ENCODE measurements at regions not wholly inside any gene's neighbourhood (a gene's known extent, or its start where the extent isn't known, plus 50 kb on each side); places are given as distances from the start of the nearest gene placed in this dataset.

GRCh38 chr16:65622151-65622550, 500.3 kb upstream of the CDH11 start:
- no peak for DNase-seq
- TF ChIP-seq POLR2A (IDR thresholded peaks at IDR 0.05) (no peak), CTCF (IDR thresholded peaks at IDR 0.05) (no peak)
- H3K9me3 ChIP-seq, result no peaks in the 10 kb centered on the region
- no peaks in the 10 kb centered on the region for H3K36me3 ChIP-seq
- 73 to 76% methylated on average over 5 of the region's 5 CpGs for WGBS, 2 donors
- H3K4me3 ChIP-seq (replicated peaks in 1 of 3), result no peak overlapping the region
- no peaks in the 10 kb centered on the region for H3K4me1 ChIP-seq
- intact Hi-C loops (cut with DNase I), result no loop called here
- H3K27ac ChIP-seq, result no peak overlapping the region
- H3K27me3 ChIP-seq, result no peaks in the 10 kb centered on the region

GRCh38 chr16:65621640-65622039, 499.8 kb upstream of the CDH11 start:
- TF ChIP-seq POLR2A (IDR thresholded peaks at IDR 0.05), result no peak
- no peak for TF ChIP-seq CTCF (IDR thresholded peaks at IDR 0.05)
- no peak for DNase-seq
- intact Hi-C loops (cut with DNase I), result no loop called here

GRCh38 chr16:65619606-65620005, 497.7 kb upstream of the CDH11 start:
- WGBS, 2 donors, result 82 to 86% methylated on average over 3 of the region's 3 CpGs
- intact Hi-C loops (cut with DNase I), result no loop called here
- no peaks in the 10 kb centered on the region for H3K9me3 ChIP-seq
- no peak overlapping the region for H3K4me3 ChIP-seq (replicated peaks in 1 of 3)
- H3K4me1 ChIP-seq, result no peaks in the 10 kb centered on the region
- TF ChIP-seq CTCF (IDR thresholded peaks at IDR 0.05) (no peak), POLR2A (IDR thresholded peaks at IDR 0.05) (no peak)
- no peak for DNase-seq
- no peaks in the 10 kb centered on the region for H3K36me3 ChIP-seq
- no peaks in the 10 kb centered on the region for H3K27me3 ChIP-seq
- H3K27ac ChIP-seq, result no peak overlapping the region

More at GRCh38 chr16:65621640-65622039, 499.8 kb upstream of the CDH11 start:
- no peak overlapping the region for H3K4me3 ChIP-seq (replicated peaks in 1 of 3)
- no peak overlapping the region for H3K27ac ChIP-seq
- H3K27me3 ChIP-seq, result no peaks in the 10 kb centered on the region
- no peaks in the 10 kb centered on the region for H3K9me3 ChIP-seq
- whole genome bisulfite sequencing, 2 donors, result 82 to 89% methylated on average over 3 of the region's 3 CpGs
- no peaks in the 10 kb centered on the region for H3K4me1 ChIP-seq
- no peaks in the 10 kb centered on the region for H3K36me3 ChIP-seq

- Histone ChIP-seq H3K9me3 (no peaks in the 10 kb centered on the region), H3K36me3 (no peaks in the 10 kb centered on the region), H3K27ac (no peak overlapping the region), H3K27me3 (no peaks in the 10 kb centered on the region), H3K4me3 (replicated peaks in 1 of 3) (no peak overlapping the region), H3K4me1 (no peaks in the 10 kb centered on the region)
- intact Hi-C loops (cut with DNase I), result no loop called here
- TF ChIP-seq POLR2A (IDR thresholded peaks at IDR 0.05) (no peak), CTCF (IDR thresholded peaks at IDR 0.05) (no peak)
- 41 to 50% methylated on average over 1 of the region's 1 CpG for WGBS, 2 donors
- no peak for DNase-seq
Observed at GRCh38 chr16:65618931-65619330, 497.1 kb upstream of the CDH11 start.

GRCh38 chr16:65618333-65618732, 496.5 kb upstream of the CDH11 start:
- Histone ChIP-seq H3K9me3 (no peaks in the 10 kb centered on the region), H3K27ac (no peak overlapping the region), H3K4me3 (replicated peaks in 1 of 3) (no peak overlapping the region), H3K4me1 (no peaks in the 10 kb centered on the region), H3K27me3 (no peaks in the 10 kb centered on the region), H3K36me3 (no peaks in the 10 kb centered on the region)
- WGBS, 2 donors, result 64 to 93% methylated on average over 2 of the region's 2 CpGs
- TF ChIP-seq CTCF (IDR thresholded peaks at IDR 0.05) (no peak), POLR2A (IDR thresholded peaks at IDR 0.05) (no peak)
- intact Hi-C loops (cut with DNase I), result no loop called here
- no peak for DNase-seq
